ENCODE measurements at regions not wholly inside any gene's neighbourhood (a gene's known extent, or its start where the extent isn't known, plus 50 kb on each side); places are given as distances from the start of the nearest gene placed in this dataset.

- H3K9me3 Mint-ChIP-seq, result peaks cover 0 to 16% (median 5%) of the 10 kb centered on the region in 6 donors
- no peaks in the 10 kb centered on the region for H3K36me3 Mint-ChIP-seq
- no peaks in the 10 kb centered on the region for H3K4me1 Mint-ChIP-seq
- peaks cover 0 to 5% (median 0%) of the 10 kb centered on the region in 3 donors for H3K27me3 Mint-ChIP-seq (ENCODE audit: low read depth in 3 of 3)
- H3K4me3 Mint-ChIP-seq, result no peak overlapping the region
- DNase-seq, result no peak
- H3K27ac Mint-ChIP-seq, result no peak overlapping the region
Measured at GRCh38 chr7:85480666-85481065, 293.8 kb upstream of the SEMA3D start.

DNA sequence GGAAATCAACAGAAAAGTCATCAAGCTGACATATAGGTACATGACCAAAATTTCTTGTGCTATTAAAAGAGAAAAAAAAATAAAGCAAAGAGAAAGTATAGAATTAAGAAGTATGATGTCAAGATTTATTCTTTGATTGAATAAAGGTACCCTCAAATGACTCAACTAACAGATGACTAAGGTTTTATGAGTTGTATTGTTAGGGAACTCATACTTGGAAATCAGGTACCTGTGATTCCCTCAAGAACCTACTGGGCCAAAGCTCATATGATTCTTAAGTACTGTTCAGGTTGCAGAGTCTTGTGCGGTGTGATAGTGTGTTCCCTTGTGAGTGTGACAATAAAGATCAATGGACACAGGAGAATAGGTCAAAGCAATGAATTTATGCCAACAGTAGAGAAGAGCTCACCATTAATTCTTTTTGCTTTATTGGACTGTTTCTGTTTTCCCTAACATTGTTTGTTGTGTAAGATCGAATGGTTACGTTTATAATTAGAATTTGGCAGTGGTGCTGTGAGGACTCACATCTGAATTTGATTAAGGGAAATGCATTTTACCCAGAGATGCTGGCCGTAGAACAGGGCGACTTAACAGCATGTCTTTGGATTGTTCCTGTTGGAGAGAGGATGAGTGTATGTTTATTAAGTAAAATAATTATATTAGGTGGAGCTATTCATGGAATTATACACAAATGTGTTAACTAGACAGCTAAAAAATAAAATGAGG, 293.2 kb upstream of the SEMA3D start:
- no peak for DNase-seq
- Mint-ChIP-seq H3K4me3 (no peak overlapping the region), H3K27me3 (ENCODE audit: low read depth in 3 of 3) (peaks cover 0 to 3% (median 0%) of the 10 kb centered on the region in 3 donors)

DNA sequence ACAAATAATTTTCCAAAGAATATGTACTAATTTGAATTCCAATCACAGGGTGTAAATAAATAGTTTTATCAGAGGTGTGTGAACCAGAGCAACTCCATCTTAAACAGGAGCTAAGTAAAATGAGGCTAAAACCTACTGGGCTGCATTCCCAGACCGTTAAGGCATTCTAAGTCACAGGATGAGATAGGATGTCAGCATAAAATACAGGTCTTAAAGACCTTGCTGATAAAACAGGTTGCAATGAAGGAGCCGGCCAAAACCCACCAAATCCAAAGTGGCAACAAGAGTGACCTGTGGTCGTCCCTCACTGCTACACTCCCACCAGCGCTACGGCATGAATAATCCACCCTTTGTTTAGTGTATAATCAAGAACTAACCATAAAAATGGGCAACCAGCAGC, 291.7 kb upstream of the SEMA3D start:
- H3K27me3 Mint-ChIP-seq (ENCODE audit: low read depth in 3 of 3), result peaks cover 0 to 3% (median 0%) of the 10 kb centered on the region in 3 donors
- H3K4me3 Mint-ChIP-seq, result no peak overlapping the region
- H3K9me3 Mint-ChIP-seq, result peaks cover 0 to 16% (median 6%) of the 10 kb centered on the region in 6 donors

More for the DNA sequence above, 293.2 kb upstream of the SEMA3D start:
- Mint-ChIP-seq H3K9me3 (peaks cover 0 to 16% (median 5%) of the 10 kb centered on the region in 6 donors), H3K36me3 (no peaks in the 10 kb centered on the region), H3K4me1 (no peaks in the 10 kb centered on the region), H3K27ac (no peak overlapping the region)

DNA sequence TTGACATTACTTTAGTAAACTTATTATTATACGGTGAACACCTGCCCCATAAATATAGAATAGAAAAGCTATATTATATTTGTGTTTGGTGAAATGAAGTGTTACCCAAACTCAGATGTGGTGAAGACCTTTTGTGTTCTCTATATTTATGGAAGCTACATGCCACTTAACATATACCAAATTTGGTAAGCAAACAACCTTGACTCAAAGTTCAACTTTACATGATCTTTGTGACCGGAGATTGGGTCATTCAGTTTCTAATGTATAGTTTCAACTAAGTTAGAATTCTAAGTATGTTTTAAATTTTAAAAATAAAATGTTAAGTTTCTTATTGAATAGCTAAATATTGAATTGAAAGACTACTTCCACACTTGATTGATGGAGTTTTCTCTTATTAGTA, 288.6 kb upstream of the SEMA3D start:
- H3K27me3 Mint-ChIP-seq (ENCODE audit: low read depth in 3 of 3), result peaks cover 0 to 3% (median 0%) of the 10 kb centered on the region in 3 donors
- H3K4me3 Mint-ChIP-seq, result no peak overlapping the region

More for the DNA sequence above, 291.7 kb upstream of the SEMA3D start:
- H3K27ac Mint-ChIP-seq, result no peak overlapping the region
- no peaks in the 10 kb centered on the region for H3K36me3 Mint-ChIP-seq
- H3K4me1 Mint-ChIP-seq, result no peaks in the 10 kb centered on the region
- DNase-seq, result no peak

GRCh38 chr7:85475071-85475470, 288.2 kb upstream of the SEMA3D start:
- no peak for DNase-seq
- Mint-ChIP-seq H3K4me1 (peaks cover 2 to 18% of the 10 kb centered on the region in 2 donors), H3K4me3 (no peak overlapping the region), H3K9me3 (peaks cover 2 to 18% (median 8%) of the 10 kb centered on the region in 6 donors), H3K27me3 (ENCODE audit: low read depth in 3 of 3) (peaks cover 0 to 3% (median 0%) of the 10 kb centered on the region in 3 donors), H3K27ac (no peak overlapping the region), H3K36me3 (no peaks in the 10 kb centered on the region)

More for the DNA sequence above, 288.6 kb upstream of the SEMA3D start:
- peaks cover 2 to 16% of the 10 kb centered on the region in 2 donors for H3K4me1 Mint-ChIP-seq
- peaks cover 2 to 18% (median 10%) of the 10 kb centered on the region in 6 donors for H3K9me3 Mint-ChIP-seq
- no peak for DNase-seq
- H3K27ac Mint-ChIP-seq, result no peak overlapping the region
- H3K36me3 Mint-ChIP-seq, result no peaks in the 10 kb centered on the region

- Mint-ChIP-seq H3K27ac (no peak overlapping the region), H3K27me3 (ENCODE audit: low read depth in 3 of 3) (peaks cover 0 to 3% (median 0%) of the 10 kb centered on the region in 3 donors), H3K4me3 (no peak overlapping the region), H3K4me1 (peaks cover 2 to 18% of the 10 kb centered on the region in 2 donors), H3K36me3 (no peaks in the 10 kb centered on the region), H3K9me3 (peaks cover 2 to 23% (median 7%) of the 10 kb centered on the region in 6 donors)
- DNase-seq, result no peak
Measured at GRCh38 chr7:85474234-85474633, 287.4 kb upstream of the SEMA3D start.

DNA sequence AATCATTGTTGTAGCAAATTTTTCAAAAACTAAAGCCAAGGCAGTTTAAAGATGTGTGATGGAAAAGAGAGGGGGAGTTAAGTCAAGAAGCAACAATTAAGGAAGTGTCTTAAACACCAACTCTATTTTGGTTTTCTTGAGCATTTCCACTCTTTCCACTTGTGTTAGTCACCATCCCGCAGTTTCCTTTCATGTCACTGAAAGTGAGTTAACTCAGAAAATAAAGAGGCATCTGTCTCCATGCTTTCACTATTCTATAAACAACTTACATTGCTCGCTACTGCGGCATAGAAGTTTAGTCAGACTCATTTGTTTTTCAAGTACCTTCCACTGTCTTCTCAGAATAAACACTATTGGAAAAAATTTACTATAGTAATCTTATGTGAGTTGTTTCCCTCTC, 284.9 kb upstream of the SEMA3D start:
- H3K9me3 Mint-ChIP-seq, result peaks cover 2 to 29% (median 12%) of the 10 kb centered on the region in 6 donors
- no peaks in the 10 kb centered on the region for H3K27me3 Mint-ChIP-seq (ENCODE audit: low read depth in 3 of 3)
- no peaks in the 10 kb centered on the region for H3K36me3 Mint-ChIP-seq
- H3K27ac Mint-ChIP-seq, result no peak overlapping the region
- DNase-seq, result no peak
- peaks cover 2 to 18% of the 10 kb centered on the region in 2 donors for H3K4me1 Mint-ChIP-seq
- H3K4me3 Mint-ChIP-seq, result no peak overlapping the region

GRCh38 chr7:85471307-85471706, 284.5 kb upstream of the SEMA3D start:
- H3K27me3 Mint-ChIP-seq (ENCODE audit: low read depth in 3 of 3), result no peaks in the 10 kb centered on the region

DNA sequence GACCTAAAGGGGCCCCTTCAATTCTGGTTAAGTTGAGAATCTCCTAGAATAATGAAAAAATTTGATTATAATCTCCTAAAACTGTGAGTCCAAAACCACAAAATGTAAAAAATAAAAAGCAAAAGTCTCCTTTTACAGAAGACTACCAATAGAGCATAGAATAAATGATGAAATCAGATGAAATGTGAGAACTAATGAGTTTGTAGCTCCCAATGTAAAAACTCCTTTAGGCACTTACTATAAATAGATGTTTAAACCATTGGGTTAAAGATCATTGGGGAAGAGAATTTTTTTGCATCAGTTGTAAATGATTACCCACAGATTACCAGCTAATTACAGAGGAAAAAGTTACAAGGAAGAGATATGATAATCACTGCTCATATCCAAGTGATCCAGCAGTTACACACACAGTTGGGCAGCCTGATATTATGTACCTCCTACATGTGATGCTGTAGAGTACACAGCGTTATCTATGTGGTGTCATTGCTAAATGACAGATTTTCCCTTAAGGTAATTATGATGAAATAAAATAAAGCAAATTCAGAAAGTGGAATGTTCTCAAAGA, 282.7 kb upstream of the SEMA3D start:
- Mint-ChIP-seq H3K27ac (no peak overlapping the region), H3K36me3 (no peaks in the 10 kb centered on the region), H3K4me1 (peaks cover 2 to 18% of the 10 kb centered on the region in 2 donors), H3K27me3 (ENCODE audit: low read depth in 3 of 3) (no peaks in the 10 kb centered on the region), H3K4me3 (no peak overlapping the region), H3K9me3 (peaks cover 3 to 41% (median 13%) of the 10 kb centered on the region in 6 donors)
- no peak for DNase-seq

More at GRCh38 chr7:85471307-85471706, 284.5 kb upstream of the SEMA3D start:
- Mint-ChIP-seq H3K36me3 (no peaks in the 10 kb centered on the region), H3K4me1 (peaks cover 2 to 18% of the 10 kb centered on the region in 2 donors), H3K9me3 (peaks cover 2 to 29% (median 12%) of the 10 kb centered on the region in 6 donors), H3K27ac (no peak overlapping the region), H3K4me3 (no peak overlapping the region)
- DNase-seq, result no peak

- H3K4me3 Mint-ChIP-seq, result no peak overlapping the region
- H3K27ac Mint-ChIP-seq, result no peak overlapping the region
- DNase-seq, result no peak
- H3K27me3 Mint-ChIP-seq (ENCODE audit: low read depth in 3 of 3), result no peaks in the 10 kb centered on the region
- no peaks in the 10 kb centered on the region for H3K36me3 Mint-ChIP-seq
- no peaks in the 10 kb centered on the region for H3K4me1 Mint-ChIP-seq
- H3K9me3 Mint-ChIP-seq, result peaks cover 0 to 28% (median 9%) of the 10 kb centered on the region in 6 donors
Measured at GRCh38 chr7:85464042-85464651, 277.3 kb upstream of the SEMA3D start.

GRCh38 chr7:85462671-85463070, 275.8 kb upstream of the SEMA3D start:
- H3K36me3 Mint-ChIP-seq, result no peaks in the 10 kb centered on the region
- no peaks in the 10 kb centered on the region for H3K27me3 Mint-ChIP-seq (ENCODE audit: low read depth in 3 of 3)
- DNase-seq, result no peak
- no peaks in the 10 kb centered on the region for H3K4me1 Mint-ChIP-seq
- H3K27ac Mint-ChIP-seq, result no peak overlapping the region
- no peak overlapping the region for H3K4me3 Mint-ChIP-seq
- H3K9me3 Mint-ChIP-seq, result peaks cover 0 to 26% (median 8%) of the 10 kb centered on the region in 6 donors

- no peaks in the 10 kb centered on the region for H3K27me3 Mint-ChIP-seq (ENCODE audit: low read depth in 3 of 3)
- no peaks in the 10 kb centered on the region for H3K4me1 Mint-ChIP-seq
- H3K4me3 Mint-ChIP-seq, result no peak overlapping the region
- peaks cover 5 to 28% (median 13%) of the 10 kb centered on the region in 6 donors for H3K9me3 Mint-ChIP-seq
- H3K36me3 Mint-ChIP-seq, result no peaks in the 10 kb centered on the region
- H3K27ac Mint-ChIP-seq, result no peak overlapping the region
- no peak for DNase-seq
Measured at GRCh38 chr7:85457911-85458310, 271.1 kb upstream of the SEMA3D start.

- Mint-ChIP-seq H3K4me1 (no peaks in the 10 kb centered on the region), H3K27me3 (ENCODE audit: low read depth in 3 of 3) (no peaks in the 10 kb centered on the region), H3K36me3 (no peaks in the 10 kb centered on the region), H3K9me3 (peaks cover 5 to 33% (median 15%) of the 10 kb centered on the region in 6 donors), H3K4me3 (no peak overlapping the region), H3K27ac (no peak overlapping the region)
- no peak for DNase-seq
Measured at GRCh38 chr7:85456254-85456653, 269.4 kb upstream of the SEMA3D start.

DNA sequence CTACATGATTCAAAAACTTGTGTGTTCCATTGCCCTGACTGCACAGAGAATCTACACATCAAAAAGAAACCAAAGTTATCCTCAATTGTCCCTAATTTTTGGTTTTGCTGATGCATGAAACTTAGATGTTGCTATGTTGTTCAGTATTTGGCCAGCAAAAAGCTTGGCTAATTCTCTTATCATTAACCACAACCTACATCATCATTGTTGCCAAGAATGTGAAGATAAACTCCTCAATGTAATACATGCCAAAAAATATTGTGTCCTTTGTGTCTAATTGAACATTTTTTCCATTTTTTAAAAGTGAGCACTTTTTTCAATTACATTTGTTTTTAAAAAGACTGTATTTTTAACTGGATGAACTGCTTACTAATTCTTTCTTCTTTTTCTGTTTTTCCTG, 268.0 kb upstream of the SEMA3D start:
- H3K36me3 Mint-ChIP-seq, result no peaks in the 10 kb centered on the region
- peaks cover 8 to 45% (median 21%) of the 10 kb centered on the region in 6 donors for H3K9me3 Mint-ChIP-seq
- no peaks in the 10 kb centered on the region for H3K27me3 Mint-ChIP-seq (ENCODE audit: low read depth in 3 of 3)

More for the DNA sequence above, 268.0 kb upstream of the SEMA3D start:
- no peaks in the 10 kb centered on the region for H3K4me1 Mint-ChIP-seq
- no peak for DNase-seq
- no peak overlapping the region for H3K4me3 Mint-ChIP-seq
- no peak overlapping the region for H3K27ac Mint-ChIP-seq

Measured in immature natural killer cell (primary cell).